ENCODE measurements at regions not wholly inside any gene's neighbourhood (a gene's known extent, or its start where the extent isn't known, plus 50 kb on each side); places are given as distances from the start of the nearest gene placed in this dataset.
"Not testable (repeated sequence)": the region's sequence is repeated elsewhere in the genome, so short reads cannot be mapped to it uniquely, and the experiment has no call there.

DNA sequence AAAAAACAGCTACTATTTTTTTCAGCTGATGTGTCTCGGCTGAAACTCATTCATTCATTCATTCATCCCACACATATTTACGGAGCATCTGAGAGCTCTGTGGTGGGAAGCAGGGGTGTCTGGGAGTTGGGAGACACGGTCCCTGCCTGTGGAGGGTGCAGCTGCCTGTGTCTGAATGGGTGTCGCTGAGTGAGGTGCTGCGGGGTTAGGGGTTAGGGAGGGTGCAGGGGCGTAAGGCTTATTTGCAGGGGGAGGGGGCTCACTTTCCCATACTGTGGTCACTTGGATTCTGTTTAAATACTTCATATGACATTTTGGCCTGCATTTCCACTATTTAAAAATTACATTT, 89.4 kb upstream of the ASB18 start:
- no peak for ATAC-seq
- Mint-ChIP-seq H3K36me3 (ENCODE audit: low read depth) (no peaks in the 10 kb centered on the region), H3K9me3 (no peaks in the 10 kb centered on the region), H3K4me3 (no peak overlapping the region), H3K27me3 (peaks cover 3% of the 10 kb centered on the region), H3K4me1 (ENCODE audit: low read depth) (peaks cover 4% of the 10 kb centered on the region), H3K27ac (no peak overlapping the region)
- ChIA-PET CTCF (interaction anchor here (0.7 to 2.4 kb wide), 14 partner anchors 11 to 732 kb away, joined by 3 to 12 read pairs (median 4); partner anchors contain the start of genes ACKR3 and COPS8), POLR2A (no interaction called here)
- no peak for TF ChIP-seq CTCF (IDR thresholded peaks at IDR 0.05)
- DNase-seq = no peak
- intact Hi-C loops (cut with micrococcal nuclease) = loop anchor here (5.0 kb wide), 2 partner anchors 214 to 719 kb away; partner anchors contain the start of gene ACKR3

GRCh38 chr2:236354056-236354940, 90.1 kb upstream of the ASB18 start:
- DNase-seq (no peak), ATAC-seq (no peak)
- intact Hi-C loops (cut with micrococcal nuclease) = loop anchor here (5.0 kb wide), 2 partner anchors 213 to 718 kb away; partner anchors contain the start of gene ACKR3
- ChIA-PET POLR2A (no interaction called here), CTCF (interaction anchor here (0.6 to 2.4 kb wide), 12 partner anchors 10 to 792 kb away, joined by 3 to 12 read pairs (median 4); partner anchors contain the start of genes ACKR3 and COPS8)
- H3K9me3 Mint-ChIP-seq = no peaks in the 10 kb centered on the region
- no peak overlapping the region for H3K27ac Mint-ChIP-seq
- peaks cover 6% of the 10 kb centered on the region for H3K4me1 Mint-ChIP-seq (ENCODE audit: low read depth)
- no peak overlapping the region for H3K4me3 Mint-ChIP-seq
- H3K27me3 Mint-ChIP-seq = peaks cover 3% of the 10 kb centered on the region
- TF ChIP-seq CTCF (IDR thresholded peaks at IDR 0.05) = no peak
- no peaks in the 10 kb centered on the region for H3K36me3 Mint-ChIP-seq (ENCODE audit: low read depth)

- intact Hi-C loops (cut with micrococcal nuclease) = loop anchor here (5.0 kb wide), 2 partner anchors 212 to 717 kb away; partner anchors contain the start of gene ACKR3
- ATAC-seq (no peak), DNase-seq (no peak)
- ChIA-PET POLR2A (no interaction called here), CTCF (interaction anchor here (0.6 to 2.4 kb wide), 2 partner anchors 158 to 792 kb away, joined by 3 to 12 read pairs; no protein-coding TSS in a partner anchor)
- peaks cover 11% of the 10 kb centered on the region for H3K4me1 Mint-ChIP-seq (ENCODE audit: low read depth)
- peaks cover 5% of the 10 kb centered on the region for H3K27me3 Mint-ChIP-seq
- H3K27ac Mint-ChIP-seq = no peak overlapping the region
- H3K36me3 Mint-ChIP-seq (ENCODE audit: low read depth) = no peaks in the 10 kb centered on the region
- TF ChIP-seq CTCF (IDR thresholded peaks at IDR 0.05) = no peak
- H3K4me3 Mint-ChIP-seq = no peak overlapping the region
- no peaks in the 10 kb centered on the region for H3K9me3 Mint-ChIP-seq
These were observed 90.9 kb upstream of the ASB18 start for GRCh38 chr2:236354973-236355595.

DNA sequence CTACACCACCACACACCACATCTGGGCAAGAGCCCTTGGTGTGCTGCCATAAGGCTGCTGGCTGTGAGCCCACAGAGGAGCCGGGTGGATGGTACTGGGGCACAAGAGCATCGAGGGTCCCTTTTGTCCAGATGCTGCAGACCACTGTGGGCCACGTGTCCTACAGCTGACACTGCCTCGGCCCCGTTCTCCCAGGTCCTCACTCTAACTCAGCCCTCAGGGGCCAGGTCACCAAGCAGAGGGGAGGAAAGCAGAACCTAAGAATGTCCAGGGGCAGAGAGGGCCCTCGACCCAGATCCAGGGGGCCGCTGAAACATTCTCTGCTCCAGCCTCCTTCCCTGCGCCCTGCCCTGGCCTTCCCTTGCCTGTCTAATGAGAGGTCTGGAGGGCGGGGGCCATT, 91.7 kb upstream of the ASB18 start:
- Mint-ChIP-seq H3K27ac (no peak overlapping the region), H3K27me3 (peaks cover 5% of the 10 kb centered on the region), H3K36me3 (ENCODE audit: low read depth) (no peaks in the 10 kb centered on the region), H3K9me3 (no peaks in the 10 kb centered on the region), H3K4me3 (no peak overlapping the region), H3K4me1 (ENCODE audit: low read depth) (peaks cover 11% of the 10 kb centered on the region)
- DNase-seq (no peak), ATAC-seq (no peak)
- no peak for TF ChIP-seq CTCF (IDR thresholded peaks at IDR 0.05)
- CTCF ChIA-PET = no interaction called here
- intact Hi-C loops (cut with micrococcal nuclease) = no loop called here
- POLR2A ChIA-PET = no interaction called here

DNA sequence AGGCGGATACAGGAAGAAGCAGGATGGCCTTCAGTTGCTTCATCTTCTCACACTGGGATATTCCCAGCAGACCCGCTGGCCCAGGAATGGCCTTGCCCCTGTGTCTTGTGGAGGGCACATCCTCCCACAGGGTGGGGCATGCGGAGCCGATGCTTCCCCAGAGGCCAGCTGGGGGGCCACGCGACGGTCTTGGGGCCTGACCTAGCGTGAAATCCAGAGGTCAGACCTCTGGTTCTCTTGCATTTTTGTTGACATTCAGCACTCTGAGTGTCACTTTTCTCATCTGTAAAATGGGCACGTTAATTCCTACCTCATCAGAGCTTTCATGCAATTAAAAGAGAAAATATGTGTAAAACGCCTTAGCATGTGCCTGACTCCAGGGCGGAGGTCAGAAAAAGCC, 92.1 kb upstream of the ASB18 start:
- intact Hi-C loops (cut with micrococcal nuclease); H3K9me3 Mint-ChIP-seq; H3K27me3 Mint-ChIP-seq; H3K4me3 Mint-ChIP-seq; ATAC-seq; POLR2A ChIA-PET; DNase-seq; H3K36me3 Mint-ChIP-seq (ENCODE audit: low read depth); H3K27ac Mint-ChIP-seq; CTCF ChIA-PET: not testable (repeated sequence)
- H3K4me1 Mint-ChIP-seq (ENCODE audit: low read depth) = peaks cover 11% of the 10 kb centered on the region

DNA sequence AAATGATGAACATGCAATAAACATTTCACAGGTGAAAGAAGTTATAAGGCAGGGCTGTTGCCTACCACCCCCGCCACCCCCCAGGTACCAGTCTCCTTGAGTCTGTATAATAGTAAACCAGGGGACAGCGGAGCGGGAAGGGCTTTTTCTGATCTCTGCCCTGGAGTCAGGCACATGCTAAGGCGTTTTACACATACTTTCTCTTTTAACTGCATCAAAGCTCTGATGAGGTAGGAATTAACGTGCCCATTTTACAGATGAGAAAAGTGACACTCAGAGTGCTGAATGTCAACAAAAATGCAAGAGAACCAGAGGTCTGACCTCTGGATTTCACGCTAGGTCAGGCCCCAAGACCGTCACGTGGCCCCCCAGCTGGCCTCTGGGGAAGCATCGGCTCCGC, 94.3 kb upstream of the ASB18 start:
- intact Hi-C loops (cut with micrococcal nuclease); ATAC-seq; CTCF ChIA-PET: not testable (repeated sequence)

More for the DNA sequence above, 94.3 kb upstream of the ASB18 start:
- H3K9me3 Mint-ChIP-seq; H3K36me3 Mint-ChIP-seq (ENCODE audit: low read depth); H3K27me3 Mint-ChIP-seq; H3K4me3 Mint-ChIP-seq; POLR2A ChIA-PET; DNase-seq; H3K4me1 Mint-ChIP-seq (ENCODE audit: low read depth); H3K27ac Mint-ChIP-seq: not testable (repeated sequence)

Measured in activated CD8-positive, alpha-beta T cell treated with anti-CD3 and anti-CD28 coated beads for 36 hours (primary cell).